ENCODE measurements at regions not wholly inside any gene's neighbourhood (a gene's known extent, or its start where the extent isn't known, plus 50 kb on each side); places are given as distances from the start of the nearest gene placed in this dataset.

GRCh38 chr20:7155794-7156193, 388.3 kb downstream of the BMP2 start:
- no peak for ATAC-seq

More at GRCh38 chr20:7155794-7156193, 388.3 kb downstream of the BMP2 start:
- Histone ChIP-seq H3K4me2 (no peak overlapping the region), H2AFZ (no peak overlapping the region), H3K27me3 (ENCODE audit: insufficient read depth) (no peaks in the 10 kb centered on the region), H3K4me3 (no peak overlapping the region), H3K27ac (ENCODE audit: low read depth) (no peak overlapping the region), H3K36me3 (ENCODE audit: insufficient read depth) (no peaks in the 10 kb centered on the region), H4K20me1 (replicated peaks; ENCODE audit: insufficient read depth) (no peaks in the 10 kb centered on the region), H3K79me2 (replicated peaks; ENCODE audit: insufficient read depth) (no peaks in the 10 kb centered on the region), H3F3A (replicated peaks; ENCODE audit: low read depth) (no peaks in the 10 kb centered on the region), H3K9me2 (ENCODE audit: insufficient read depth) (0 out of 2 replicates have a peak, but pooled peaks cover 7% of the 10 kb centered on the region), H3K4me1 (ENCODE audit: insufficient read depth) (no peaks in the 10 kb centered on the region)
- Mint-ChIP-seq H3K9me3 (no peaks in the 10 kb centered on the region), H3K4me1 (no peaks in the 10 kb centered on the region; the same call in 2 of the 3 replicates), H3K36me3 (ENCODE audit: low read depth) (no peaks in the 10 kb centered on the region), H3K4me3 (no peak overlapping the region), H3K27me3 (ENCODE audit: insufficient read depth, low read depth, poor library complexity) (no peaks in the 10 kb centered on the region), H3K27ac (no peak overlapping the region)
- no peak for DNase-seq (ENCODE audit: low spot score)
- TF ChIP-seq CTCF (conservative IDR thresholded peaks at IDR 0.05; ENCODE audit: low read depth in 2 of 2) (no peak), REST (IDR thresholded peaks at IDR 0.05; ENCODE audit: unreplicated experiment) (no peak), STAT1 (IDR thresholded peaks at IDR 0.05; ENCODE audit: unreplicated experiment) (no peak), EZH2 (IDR thresholded peaks at IDR 0.05; ENCODE audit: low read depth, unreplicated experiment) (no peak), EZH2phosphoT487 (IDR thresholded peaks at IDR 0.05; ENCODE audit: unreplicated experiment) (no peak), POLR2AphosphoS5 (IDR thresholded peaks at IDR 0.05; ENCODE audit: low read depth) (no peak), ETS1 (IDR thresholded peaks at IDR 0.05) (no peak), ZNF114 (CRISPR knock-in tag; IDR thresholded peaks at IDR 0.05) (no peak), CREB1 (CRISPR knock-in tag; IDR thresholded peaks at IDR 0.05; ENCODE audit: low read depth) (no peak), JUNB (IDR thresholded peaks at IDR 0.05; ENCODE audit: unreplicated experiment) (no peak)

Data from GM23338 (cell line).